Trophoblast cell (in vitro differentiated cells and primary cell): ENCODE measurements at regions not wholly inside any gene's neighbourhood (a gene's known extent, or its start where the extent isn't known, plus 50 kb on each side); places are given as distances from the start of the nearest gene placed in this dataset.
A peak's percentile ranks its signal among the peaks of the same experiment; 100 is the strongest.

ENCODE experiments used
- DNase-seq, 2 donors: peaks; one replicate each; pipeline ENCODE4 v3.0.0-alpha.2; 2016
- H2AFZ ChIP-seq: 2 replicates; pipeline ENCODE4 v1.6.1; 2013; ENCODE audit warnings: low read length, moderate library complexity, mild to moderate bottlenecking; ENCODE audit not compliant: insufficient read depth, poor library complexity
- H2AK5ac ChIP-seq: 2 replicates; pipeline ENCODE4 v1.6.1; 2013; ENCODE audit warnings: mild to moderate bottlenecking, low read length
- H2BK120ac ChIP-seq: 2 replicates; pipeline ENCODE4 v1.6.1; 2013; ENCODE audit warnings: low read length, mild to moderate bottlenecking, moderate library complexity; ENCODE audit not compliant: insufficient read depth, poor library complexity
- H2BK12ac ChIP-seq: 2 replicates; pipeline ENCODE4 v1.6.1; 2013; ENCODE audit warnings: mild to moderate bottlenecking, low read length, moderate library complexity
- H2BK5ac ChIP-seq: 2 replicates; pipeline ENCODE4 v1.6.1; 2013; ENCODE audit warnings: low read length, low read depth, moderate library complexity, mild to moderate bottlenecking; ENCODE audit not compliant: poor library complexity
- H3K14ac ChIP-seq: 2 replicates; pipeline ENCODE4 v1.6.1; 2013; ENCODE audit warnings: mild to moderate bottlenecking, low read length
- H3K18ac ChIP-seq: 2 replicates; pipeline ENCODE4 v1.6.1; 2013; ENCODE audit warnings: mild to moderate bottlenecking, low read length
- H3K23ac ChIP-seq: 2 replicates; pipeline ENCODE4 v1.6.1; 2013; ENCODE audit warnings: low read length
- H3K27ac ChIP-seq: 2 replicates; pipeline ENCODE4 v1.5.1; 2013; ENCODE audit warnings: low read depth, mild to moderate bottlenecking, inconsistent platforms, low read length, moderate library complexity
- H3K27me3 ChIP-seq: 2 replicates; pipeline ENCODE4 v1.6.1; 2013; ENCODE audit warnings: inconsistent platforms, mild to moderate bottlenecking, low read length, moderate library complexity; ENCODE audit not compliant: insufficient read depth
- H3K36me3 ChIP-seq, 2 experiments: 1 replicate in 1 of 2; 2 replicates in 1 of 2; pipeline ENCODE4 v1.6.1; 2013; ENCODE audit warnings: low read length in 2 of 2, mild to moderate bottlenecking in 2 of 2, moderate library complexity in 1 of 2; ENCODE audit not compliant: insufficient read depth in 2 of 2, control insufficient read depth in 1 of 2
- H3K4ac ChIP-seq: 2 replicates; pipeline ENCODE4 v1.6.1; 2013; ENCODE audit warnings: low read depth, mild to moderate bottlenecking, low read length, moderate library complexity
- H3K4me1 ChIP-seq, 2 experiments: 1 replicate in 1 of 2; 2 replicates in 1 of 2; pipeline ENCODE4 v1.6.1; 2013; ENCODE audit warnings: low read length in 2 of 2, mild to moderate bottlenecking in 2 of 2, moderate library complexity in 1 of 2; ENCODE audit not compliant: insufficient read depth in 2 of 2, control insufficient read depth in 1 of 2
- H3K4me2 ChIP-seq: 2 replicates; pipeline ENCODE4 v1.6.1; 2013; ENCODE audit warnings: inconsistent platforms, mild to moderate bottlenecking, low read length, moderate library complexity
- H3K4me3 ChIP-seq: 2 replicates; pipeline ENCODE4 v1.5.1; 2013; ENCODE audit warnings: mild to moderate bottlenecking, low read depth, low read length, inconsistent platforms
- H3K79me1 ChIP-seq: one replicate; pipeline ENCODE4 v1.6.1; 2013; ENCODE audit warnings: low read length
- H3K79me2 ChIP-seq: 2 replicates; pipeline ENCODE4 v1.6.1; 2013; ENCODE audit warnings: low read length, mild to moderate bottlenecking; ENCODE audit not compliant: control insufficient read depth, insufficient read depth, poor library complexity
- H3K9ac ChIP-seq: 2 replicates; pipeline ENCODE4 v1.6.1; 2013; ENCODE audit warnings: mild to moderate bottlenecking, low read length
- H3K9me3 ChIP-seq: 2 replicates; pipeline ENCODE4 v1.6.1; 2013; ENCODE audit warnings: low read depth, mild to moderate bottlenecking, control low read depth, inconsistent platforms, low read length; ENCODE audit not compliant: insufficient read depth
- H4K12ac ChIP-seq: 2 replicates; pipeline ENCODE4 v1.6.1; 2013; ENCODE audit warnings: low read depth, mild to moderate bottlenecking, low read length, moderate library complexity
- H4K8ac ChIP-seq: 2 replicates; pipeline ENCODE4 v1.6.1; 2013; ENCODE audit warnings: low read depth, mild to moderate bottlenecking, low read length, moderate library complexity
- H4K91ac ChIP-seq: one replicate; pipeline ENCODE4 v1.6.1; 2013; ENCODE audit warnings: low read depth, mild to moderate bottlenecking, low read length, moderate library complexity
- WGBS: extraction: QIAGEN DNeasy Blood & Tissue Kit; methylation state at CpG from one replicate; pipeline ENCODE4 v1.1.7; 2013; ENCODE audit warnings: missing lambda C conversion rate; ENCODE audit not compliant: insufficient read length, insufficient coverage; ENCODE audit errors: extremely low coverage; 5-methylcytosine and 5-hydroxymethylcytosine counted together

GRCh38 chr10:6823770-6824169, 243.7 kb upstream of the PRKCQ start:
- H4K91ac ChIP-seq = no peak overlapping the region
- WGBS = no CpG with 5 or more reads among the region's 1 CpG
- H3K14ac ChIP-seq = no peak overlapping the region

DNA sequence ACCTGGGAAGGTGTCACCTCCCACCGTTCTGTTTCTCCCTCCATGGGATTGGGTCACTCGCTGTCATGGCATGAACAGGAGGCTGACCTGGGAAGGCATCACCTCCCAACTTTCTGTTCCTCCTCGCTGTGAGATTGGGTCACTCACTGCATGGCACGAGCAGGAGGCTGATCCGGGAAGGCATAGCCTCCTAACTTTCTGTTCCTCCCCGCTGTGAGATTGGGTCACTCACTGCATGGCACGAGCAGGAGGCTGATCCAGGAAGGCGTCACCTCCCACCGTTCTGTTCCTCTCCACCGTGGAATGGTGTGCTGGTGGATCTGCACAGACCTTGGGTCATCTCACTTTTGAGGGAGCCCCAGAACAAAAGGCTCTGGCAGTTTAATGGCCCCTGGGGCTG, 239.2 kb upstream of the PRKCQ start:
- H3K36me3 ChIP-seq = no peaks in the 10 kb centered on the region
- no peak overlapping the region for H2BK12ac ChIP-seq
- H4K8ac ChIP-seq = no peak overlapping the region
- no peaks in the 10 kb centered on the region for H3K79me2 ChIP-seq
- H3K4me1 ChIP-seq = no peaks in the 10 kb centered on the region
- no peak overlapping the region for H3K27ac ChIP-seq
- no peak overlapping the region for H4K91ac ChIP-seq
- no peaks in the 10 kb centered on the region for H3K79me1 ChIP-seq
- H2BK5ac ChIP-seq = no peak overlapping the region
- no peak overlapping the region for H4K12ac ChIP-seq
- DNase-seq = no peak
- H2BK120ac ChIP-seq = no peak overlapping the region
- no peak overlapping the region for H2AK5ac ChIP-seq
- H3K9me3 ChIP-seq = peaks cover 4% of the 10 kb centered on the region
- no peak overlapping the region for H3K4me3 ChIP-seq
- H3K18ac ChIP-seq = no peak overlapping the region
- no peak overlapping the region for H2AFZ ChIP-seq
- H3K27me3 ChIP-seq = no peaks in the 10 kb centered on the region
- H3K4me2 ChIP-seq = no peak overlapping the region
- H3K9ac ChIP-seq = no peak overlapping the region
- no CpG with 5 or more reads among the region's 10 CpGs for WGBS
- H3K14ac ChIP-seq = no peak overlapping the region
- H3K23ac ChIP-seq = no peak overlapping the region
- H3K4ac ChIP-seq = no peak overlapping the region

More at GRCh38 chr10:6823770-6824169, 243.7 kb upstream of the PRKCQ start:
- Histone ChIP-seq H4K8ac (no peak overlapping the region), H3K79me1 (no peaks in the 10 kb centered on the region), H2BK5ac (no peak overlapping the region), H3K23ac (no peak overlapping the region), H3K9ac (no peak overlapping the region), H3K4ac (no peak overlapping the region), H3K18ac (no peak overlapping the region), H3K27ac (no peak overlapping the region), H3K4me2 (no peak overlapping the region), H3K36me3 (no peaks in the 10 kb centered on the region), H3K9me3 (peaks cover 4% of the 10 kb centered on the region), H3K4me3 (no peak overlapping the region), H2BK120ac (no peak overlapping the region), H3K79me2 (no peaks in the 10 kb centered on the region), H4K12ac (no peak overlapping the region), H3K27me3 (no peaks in the 10 kb centered on the region), H2BK12ac (no peak overlapping the region), H2AK5ac (no peak overlapping the region), H3K4me1 (no peaks in the 10 kb centered on the region), H2AFZ (no peak overlapping the region)
- DNase-seq = peak in 1 of 2 donors; percentile 30

DNA sequence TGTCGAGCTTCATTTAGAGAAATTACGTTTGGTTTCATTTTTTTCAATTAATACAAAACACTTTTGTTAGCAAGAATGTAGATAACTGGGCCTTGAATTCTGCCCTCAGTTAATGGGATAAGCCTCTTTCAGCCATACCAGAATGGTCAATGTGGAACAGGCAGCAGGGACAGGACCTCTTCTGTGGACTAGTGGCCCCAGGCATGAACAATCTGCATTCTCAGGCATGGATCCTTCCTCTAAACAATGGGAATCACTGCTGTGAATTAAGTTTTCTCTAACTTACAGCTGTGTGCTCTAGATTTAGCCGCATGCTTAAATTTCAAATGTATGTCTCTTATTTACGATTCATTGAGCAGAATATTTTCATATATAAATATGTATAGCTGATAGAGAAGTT, 237.7 kb upstream of the PRKCQ start:
- no peak overlapping the region for H3K27ac ChIP-seq
- peaks cover 4% of the 10 kb centered on the region for H3K9me3 ChIP-seq
- H3K79me1 ChIP-seq = no peaks in the 10 kb centered on the region
- H3K4me2 ChIP-seq = no peak overlapping the region
- H3K4me3 ChIP-seq = no peak overlapping the region
- H2BK12ac ChIP-seq = no peak overlapping the region
- H3K4ac ChIP-seq = no peak overlapping the region
- no peak overlapping the region for H2AFZ ChIP-seq
- H3K14ac ChIP-seq = no peak overlapping the region
- H3K36me3 ChIP-seq = no peaks in the 10 kb centered on the region
- no peak overlapping the region for H3K9ac ChIP-seq
- no peak overlapping the region for H3K23ac ChIP-seq
- no peak overlapping the region for H4K91ac ChIP-seq
- no peak overlapping the region for H3K18ac ChIP-seq
- DNase-seq = no peak
- H3K27me3 ChIP-seq = no peaks in the 10 kb centered on the region
- no peak overlapping the region for H2BK120ac ChIP-seq
- no peak overlapping the region for H2AK5ac ChIP-seq
- no peak overlapping the region for H4K12ac ChIP-seq
- no peak overlapping the region for H2BK5ac ChIP-seq
- no peak overlapping the region for H4K8ac ChIP-seq
- no peaks in the 10 kb centered on the region for H3K79me2 ChIP-seq
- no CpG with 5 or more reads among the region's 4 CpGs for WGBS
- no peaks in the 10 kb centered on the region for H3K4me1 ChIP-seq

- Histone ChIP-seq H3K79me2 (no peaks in the 10 kb centered on the region), H3K4me1 (no peaks in the 10 kb centered on the region), H3K4ac (no peak overlapping the region), H2AFZ (no peak overlapping the region), H3K14ac (no peak overlapping the region), H3K9me3 (peaks cover 4% of the 10 kb centered on the region), H3K36me3 (no peaks in the 10 kb centered on the region), H2BK5ac (no peak overlapping the region), H3K9ac (no peak overlapping the region), H4K8ac (no peak overlapping the region), H3K27ac (no peak overlapping the region), H4K91ac (no peak overlapping the region), H2BK12ac (no peak overlapping the region), H3K27me3 (no peaks in the 10 kb centered on the region), H3K4me2 (no peak overlapping the region), H3K79me1 (no peaks in the 10 kb centered on the region), H2BK120ac (no peak overlapping the region), H3K4me3 (no peak overlapping the region), H3K18ac (no peak overlapping the region), H4K12ac (no peak overlapping the region), H3K23ac (no peak overlapping the region), H2AK5ac (no peak overlapping the region)
- DNase-seq = no peak
- no CpG with 5 or more reads among the region's 3 CpGs for WGBS
These were observed 235.3 kb upstream of the PRKCQ start for GRCh38 chr10:6815346-6815745.
